LHCN-M2 (cell line): ENCODE measurements at regions not wholly inside any gene's neighbourhood (a gene's known extent, or its start where the extent isn't known, plus 50 kb on each side); places are given as distances from the start of the nearest gene placed in this dataset.

ENCODE experiments used
- DNase-seq: peaks from one replicate; pipeline ENCODE4 v3.0.0-alpha.2; 2012; ENCODE audit warnings: low read depth

DNA sequence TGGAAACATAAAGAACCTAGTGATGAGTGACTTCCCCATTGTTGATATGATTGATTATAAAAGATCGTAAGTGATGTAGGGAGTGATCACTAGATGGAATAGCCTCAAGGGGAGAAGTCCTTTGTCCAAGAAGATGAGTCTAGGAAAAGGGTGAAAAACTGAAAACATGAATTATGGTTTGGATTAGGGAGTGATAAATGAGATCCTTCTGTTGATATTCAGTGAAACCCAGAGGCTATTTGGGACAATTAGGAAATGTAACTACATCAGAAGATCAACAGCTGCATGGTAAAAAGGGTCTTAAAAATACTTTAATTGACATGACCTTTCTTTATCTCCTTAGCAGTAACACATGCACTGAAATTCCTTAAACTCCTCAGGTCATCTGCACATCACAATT, 124.0 kb upstream of the UNC5C start:
- no peak for DNase-seq

DNA sequence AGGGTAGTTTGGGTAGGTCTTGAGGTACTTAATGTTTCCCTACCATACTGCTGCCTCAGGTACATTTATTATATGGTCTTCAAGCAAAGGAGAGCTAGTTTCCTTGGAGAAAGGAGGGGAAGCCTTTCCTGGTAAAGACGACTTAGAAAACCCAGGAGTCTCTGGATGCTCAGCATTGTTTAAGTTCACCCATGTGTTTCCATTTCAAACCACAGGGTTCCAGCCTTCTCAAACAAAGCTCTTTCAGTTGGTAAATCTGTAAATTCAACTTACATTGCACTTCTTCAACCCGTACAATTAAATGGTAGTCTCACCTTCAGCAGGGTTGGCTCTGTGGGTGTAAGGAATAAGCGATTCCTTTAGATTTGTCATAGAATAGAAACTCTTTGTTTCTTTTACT, 111.9 kb upstream of the UNC5C start:
- DNase-seq: no peak

DNA sequence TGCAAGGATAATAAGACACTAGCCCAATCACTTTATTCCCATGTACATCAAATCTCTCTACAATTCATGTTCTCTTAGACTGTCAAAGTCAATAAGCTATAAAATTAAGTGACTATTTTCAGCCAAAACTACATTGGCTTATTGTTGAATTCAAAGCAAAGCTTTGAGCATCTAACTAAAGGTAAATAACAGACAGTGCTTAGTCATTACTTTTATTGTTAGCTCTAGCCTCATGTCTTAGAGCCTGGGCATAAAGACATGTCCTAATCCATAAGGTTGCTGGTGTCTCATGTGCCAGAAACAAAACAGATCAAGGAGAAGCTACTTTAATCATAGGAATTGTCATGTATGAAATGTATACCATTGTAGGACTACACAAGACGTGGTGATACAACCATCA, 103.1 kb upstream of the UNC5C start:
- DNase-seq: no peak

DNA sequence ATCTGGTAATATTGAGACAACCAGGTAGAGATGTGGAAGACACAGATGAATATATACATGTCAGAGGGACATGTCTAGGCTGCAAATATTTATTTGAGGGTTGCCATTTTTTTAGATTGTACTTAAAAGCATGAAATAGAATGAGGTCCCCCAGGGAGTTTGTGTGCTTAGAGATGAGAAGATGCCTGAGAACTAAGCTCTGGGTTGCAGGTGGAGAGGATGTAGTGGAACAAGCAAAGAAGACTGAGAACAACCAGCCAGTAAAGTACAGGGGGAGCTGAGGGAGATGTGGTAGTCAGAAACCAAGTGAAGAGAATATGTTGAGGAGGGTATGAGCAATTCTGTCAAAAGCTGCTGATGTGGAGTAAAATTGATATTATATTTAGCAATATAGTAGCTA, 95.6 kb upstream of the UNC5C start:
- no peak for DNase-seq

DNA sequence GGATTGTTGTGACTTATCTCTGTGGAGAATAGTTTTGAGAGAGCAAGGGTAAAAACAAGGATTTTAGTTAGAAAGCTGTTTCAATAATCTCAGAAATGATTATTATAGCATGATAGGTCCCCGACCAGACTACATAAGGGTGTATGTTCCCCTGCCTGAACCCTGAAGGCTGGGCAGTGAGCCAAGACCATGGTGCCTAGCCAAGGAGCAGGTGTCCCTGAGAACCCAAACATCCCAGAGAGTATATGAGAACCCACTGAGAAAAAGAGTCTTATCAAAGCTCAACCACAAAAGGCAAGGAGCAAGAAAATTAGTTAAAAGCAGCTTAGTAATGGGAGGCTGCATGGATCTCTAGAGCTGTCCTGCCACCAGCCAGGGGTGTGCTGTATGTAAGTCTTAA, 94.9 kb upstream of the UNC5C start:
- no peak for DNase-seq

DNA sequence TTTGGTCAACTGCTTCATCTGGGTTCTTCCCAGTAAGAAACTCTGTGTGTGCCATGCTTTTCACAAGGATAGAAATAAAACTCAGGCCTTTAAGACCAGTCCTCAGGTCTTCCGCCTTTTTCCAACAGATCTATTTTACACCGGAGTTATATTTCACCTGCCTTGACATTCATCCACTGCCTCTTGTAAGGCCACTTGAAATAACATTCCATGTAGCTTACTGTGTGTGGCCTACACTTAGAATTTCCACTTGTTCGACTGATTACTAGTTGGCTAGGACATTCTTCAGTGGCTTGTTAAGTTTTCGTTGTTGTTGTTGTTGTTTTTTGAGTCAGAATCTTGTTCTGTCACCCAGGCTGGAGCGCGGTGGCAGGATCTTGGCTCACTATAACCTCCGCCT, 92.8 kb upstream of the UNC5C start:
- no peak for DNase-seq

DNA sequence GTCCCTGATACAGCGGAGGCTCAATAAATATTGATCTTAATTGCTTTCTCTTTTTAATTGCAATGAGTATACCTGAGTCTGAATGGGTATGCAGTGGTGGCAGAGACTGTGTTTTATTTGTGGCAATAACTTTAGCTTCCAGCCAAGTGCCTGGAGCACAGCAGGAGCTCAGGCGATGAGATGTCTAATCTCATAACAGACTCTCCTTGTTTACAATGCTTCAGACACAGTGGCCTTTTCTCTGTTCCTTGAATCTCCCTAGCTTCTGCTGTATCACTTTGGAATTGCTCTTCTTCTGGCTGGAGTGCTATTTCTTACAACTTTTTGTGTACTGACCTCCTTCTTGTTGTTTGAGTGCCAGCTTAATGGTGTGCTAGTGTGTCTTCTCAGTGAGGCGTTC, 91.5 kb upstream of the UNC5C start:
- DNase-seq: no peak

DNA sequence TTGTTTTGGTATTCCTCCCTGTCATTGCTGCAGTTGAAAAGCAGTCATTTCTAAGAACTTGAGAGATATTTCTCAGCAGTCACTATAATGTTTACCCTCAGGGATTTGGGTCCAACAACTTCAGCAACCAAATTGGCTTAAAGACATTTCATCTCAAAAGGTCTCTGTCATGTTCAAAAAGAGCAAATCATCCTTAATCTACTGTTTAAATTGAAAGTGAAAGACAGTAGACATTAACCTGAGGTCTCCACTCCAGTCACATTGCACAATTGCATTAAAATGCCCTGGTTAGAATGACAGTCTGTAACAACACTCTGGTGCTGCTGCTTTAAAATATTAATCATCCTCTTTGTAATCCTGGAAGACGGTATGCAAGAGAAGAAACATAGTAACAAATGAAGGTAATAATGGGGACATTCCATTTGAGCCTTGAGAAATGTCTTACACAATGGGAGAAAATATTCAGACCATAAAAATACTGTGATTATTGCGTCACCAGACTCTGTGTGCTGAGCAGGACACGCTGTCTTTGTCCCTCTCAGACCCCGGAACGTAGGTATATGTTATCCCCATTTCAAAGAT, 90.2 kb upstream of the UNC5C start:
- peak; percentile 20 for DNase-seq

DNA sequence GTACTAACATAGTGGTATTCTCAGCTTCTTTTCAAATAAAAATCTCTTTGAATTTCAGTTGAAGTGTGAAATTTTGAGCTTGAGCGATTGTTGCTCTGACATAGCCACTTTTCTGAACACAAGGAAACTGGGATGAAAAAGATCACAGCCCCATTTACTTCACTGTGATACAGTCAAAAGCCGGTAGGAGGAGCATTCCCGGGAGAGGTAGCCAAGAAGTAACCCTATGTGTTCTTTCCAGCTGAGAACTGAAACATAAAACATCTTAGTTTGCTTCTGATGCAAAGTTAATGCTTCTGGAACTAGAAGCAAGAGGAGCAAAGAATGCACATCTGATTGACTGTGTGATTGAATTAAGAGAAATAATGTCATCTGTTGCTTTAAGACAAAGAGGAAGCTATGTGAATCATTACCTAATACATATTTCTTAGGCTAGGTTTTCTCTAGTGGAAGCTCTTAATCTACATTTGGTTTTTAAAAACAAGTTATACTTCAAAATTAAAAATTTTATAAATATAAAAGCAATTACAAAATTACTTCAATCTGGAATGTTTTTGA, 88.3 kb upstream of the UNC5C start:
- peak; percentile 44 for DNase-seq

DNA sequence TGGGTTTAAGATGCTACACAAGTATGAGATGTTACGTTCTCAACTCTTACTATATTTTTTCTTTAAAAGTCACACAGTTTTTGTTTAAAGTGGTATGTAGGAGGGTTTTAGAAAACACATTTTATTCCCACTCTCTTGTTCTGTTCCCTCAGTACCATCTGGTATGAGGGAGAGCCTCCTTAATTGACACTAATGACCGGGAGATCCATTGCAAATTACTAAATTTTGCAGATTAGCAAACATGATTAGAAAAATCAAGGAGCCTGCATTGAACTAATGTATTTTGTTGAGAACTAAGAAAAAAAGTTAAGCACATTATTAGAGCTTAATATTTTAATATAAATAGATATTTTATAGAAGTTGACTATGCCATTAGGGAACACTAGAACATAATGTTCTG, 87.3 kb upstream of the UNC5C start:
- no peak for DNase-seq

DNA sequence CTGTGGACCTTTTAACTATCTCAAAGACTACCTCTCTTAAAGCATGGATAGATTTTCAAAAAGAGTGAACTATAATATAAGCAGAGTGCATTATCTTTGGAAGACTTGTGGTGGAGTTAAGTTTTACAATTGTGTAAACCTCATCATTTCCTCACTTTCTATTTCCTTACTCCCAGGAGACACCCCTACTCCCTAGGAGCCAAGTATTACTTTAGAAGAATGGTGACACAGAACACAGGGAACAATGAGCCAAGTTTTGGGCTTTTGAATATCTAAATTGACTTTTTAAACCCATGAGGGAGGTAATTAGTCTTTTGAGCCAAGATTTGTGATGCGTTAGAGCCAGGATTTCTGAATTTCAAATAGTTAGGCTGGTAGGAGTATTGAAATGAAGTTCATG, 78.9 kb upstream of the UNC5C start:
- DNase-seq: peak; percentile 2

DNA sequence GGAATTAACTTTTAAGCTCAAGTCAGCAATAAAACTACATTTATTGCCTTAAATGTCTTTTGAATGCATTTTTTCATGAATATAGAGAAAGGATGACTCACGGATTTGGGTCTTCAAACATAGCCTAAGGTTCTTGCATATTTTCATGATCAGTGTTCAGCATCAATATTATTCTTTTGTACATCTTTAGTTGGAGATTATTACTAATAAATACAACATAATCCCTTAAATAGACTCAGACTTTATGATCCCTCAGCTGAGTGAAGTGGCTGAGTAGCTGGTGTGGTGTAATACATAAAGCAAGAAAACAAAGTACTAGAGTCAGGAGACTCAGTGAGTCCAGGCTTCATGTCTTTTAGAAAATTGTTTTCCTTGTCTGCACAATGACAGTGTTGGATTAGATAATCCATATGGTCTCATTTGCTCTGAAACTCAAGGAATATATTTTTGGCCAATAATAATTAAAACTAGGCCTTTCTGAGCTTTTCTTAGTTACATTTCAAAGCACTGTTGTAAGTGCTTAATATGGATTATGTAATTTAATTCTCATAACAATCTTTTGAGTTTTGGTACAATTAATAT, 78.3 kb upstream of the UNC5C start:
- DNase-seq: no peak

DNA sequence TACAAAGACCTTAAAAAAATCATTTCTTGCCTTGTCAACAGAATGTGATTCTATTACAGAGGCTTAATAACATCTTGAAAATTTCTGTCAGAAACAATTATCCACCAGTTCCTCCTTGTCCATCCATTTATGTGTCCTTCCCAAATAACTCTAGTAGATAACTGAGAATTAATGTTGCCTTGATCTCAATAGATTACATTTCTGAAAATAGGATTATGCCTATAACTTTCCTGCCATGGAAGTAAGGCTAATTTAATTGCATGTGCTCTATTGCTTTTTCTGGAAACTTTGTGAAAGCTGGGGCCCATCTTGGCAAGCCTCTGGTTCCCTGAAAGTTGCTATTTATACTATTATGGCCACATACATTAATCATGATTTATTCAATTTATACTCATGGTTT, 76.2 kb upstream of the UNC5C start:
- DNase-seq: no peak

DNA sequence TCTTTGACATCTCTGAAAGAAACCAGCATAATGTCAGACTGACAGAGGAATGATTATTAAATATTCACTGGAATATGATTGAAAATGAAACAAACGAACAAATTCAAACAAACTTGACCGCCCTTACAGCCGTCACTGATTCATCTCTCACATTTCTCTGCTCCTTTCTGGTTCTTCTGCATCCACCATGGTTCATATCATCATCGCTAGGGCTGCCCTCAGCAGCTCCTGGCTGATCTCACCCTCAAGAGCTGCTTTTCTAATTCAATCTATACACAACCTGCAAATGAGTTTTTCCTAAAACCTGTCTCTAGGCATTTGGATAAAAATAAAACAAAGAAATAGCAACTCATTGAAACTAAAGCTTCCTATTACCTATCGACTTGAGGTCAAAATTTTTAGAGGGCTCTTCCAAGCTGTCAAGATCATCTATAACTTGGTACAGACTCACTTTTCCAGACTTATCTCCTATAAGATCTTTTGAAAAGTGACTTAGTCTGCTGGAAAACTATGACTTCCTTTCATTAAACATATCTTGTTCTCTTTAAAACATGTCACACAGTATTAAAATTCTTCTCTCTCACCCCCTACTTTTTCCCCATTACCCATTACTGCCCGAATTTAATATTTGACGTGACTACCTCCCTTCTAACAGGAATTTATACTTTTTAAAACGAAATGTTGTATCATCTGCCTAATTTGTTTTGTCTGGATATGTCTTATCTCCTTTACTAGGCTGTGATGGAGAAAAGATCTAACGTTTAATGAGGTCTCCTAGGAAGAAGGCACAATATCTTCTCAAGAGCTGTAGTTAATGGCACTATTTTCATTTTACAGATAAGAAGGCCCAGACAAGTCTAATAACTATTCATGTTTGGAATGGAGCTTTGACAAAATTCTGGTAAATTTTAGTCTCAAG, 71.0 kb upstream of the UNC5C start:
- no peak for DNase-seq

DNA sequence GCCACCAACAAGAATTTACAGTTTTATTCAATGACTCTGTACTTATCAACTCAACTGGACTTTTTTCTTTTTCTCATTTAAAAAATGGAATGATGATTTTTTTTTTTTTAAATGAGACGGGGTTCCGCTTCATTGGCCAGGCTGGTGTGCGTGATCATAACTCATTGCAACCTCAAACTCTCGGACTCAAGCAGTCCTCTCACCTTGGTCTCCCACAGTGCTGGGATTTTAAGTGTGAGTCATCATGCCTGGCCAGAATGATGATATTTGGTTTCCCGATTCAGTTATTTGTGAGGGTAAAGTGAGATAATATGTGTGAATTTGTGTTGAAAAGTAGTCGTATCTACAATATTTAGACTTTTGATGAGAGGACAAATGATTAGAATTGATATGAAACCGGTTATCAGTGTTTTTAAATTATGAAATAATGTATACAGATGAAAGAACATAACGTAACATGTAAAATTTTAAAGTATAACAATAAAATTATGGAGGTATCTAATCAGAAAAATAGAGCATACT, 66.0 kb upstream of the UNC5C start:
- DNase-seq: no peak

DNA sequence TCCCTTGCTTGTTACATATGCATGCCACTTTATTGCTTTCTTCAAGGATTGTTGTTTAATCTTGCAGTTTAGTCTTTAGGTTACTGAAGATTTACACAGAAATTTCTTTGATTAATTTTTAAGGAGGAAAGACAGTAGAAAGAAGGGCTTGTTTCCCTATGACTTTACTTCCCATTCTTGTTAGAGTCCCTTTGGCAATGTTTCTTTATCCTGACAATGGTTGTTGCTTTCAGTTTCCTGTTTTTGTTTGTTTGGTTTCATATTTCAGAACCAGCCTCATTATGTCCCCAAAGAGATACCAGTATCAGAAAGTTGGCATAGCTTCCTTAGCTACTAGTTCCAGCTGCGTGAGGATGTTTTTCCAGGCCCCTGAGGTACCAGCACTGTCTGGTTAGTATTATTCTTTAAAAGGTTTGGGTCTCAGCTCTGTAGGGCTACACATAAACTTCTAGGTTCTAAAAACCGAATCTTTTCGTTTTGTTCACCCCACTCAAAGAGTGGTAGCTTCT, 61.3 kb upstream of the UNC5C start:
- no peak for DNase-seq

DNA sequence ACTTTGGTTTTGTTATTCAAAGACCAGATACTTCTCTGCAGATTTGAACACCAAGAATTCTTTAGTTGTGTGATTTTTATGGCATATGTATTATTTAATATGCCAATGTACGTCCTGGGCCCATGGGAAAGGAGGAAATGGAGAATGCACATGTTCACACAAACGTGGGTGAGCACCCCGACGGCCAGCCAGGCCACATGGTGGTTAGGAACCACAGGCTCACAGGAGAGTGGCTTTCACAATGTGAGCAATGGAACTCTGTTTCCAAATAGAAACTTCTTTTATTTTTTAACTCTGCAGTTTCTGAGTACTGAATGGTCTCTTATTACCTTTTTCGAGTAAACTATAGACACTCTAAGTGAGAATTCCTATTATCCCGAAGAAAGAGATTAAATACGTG, 58.0 kb upstream of the UNC5C start:
- no peak for DNase-seq

DNA sequence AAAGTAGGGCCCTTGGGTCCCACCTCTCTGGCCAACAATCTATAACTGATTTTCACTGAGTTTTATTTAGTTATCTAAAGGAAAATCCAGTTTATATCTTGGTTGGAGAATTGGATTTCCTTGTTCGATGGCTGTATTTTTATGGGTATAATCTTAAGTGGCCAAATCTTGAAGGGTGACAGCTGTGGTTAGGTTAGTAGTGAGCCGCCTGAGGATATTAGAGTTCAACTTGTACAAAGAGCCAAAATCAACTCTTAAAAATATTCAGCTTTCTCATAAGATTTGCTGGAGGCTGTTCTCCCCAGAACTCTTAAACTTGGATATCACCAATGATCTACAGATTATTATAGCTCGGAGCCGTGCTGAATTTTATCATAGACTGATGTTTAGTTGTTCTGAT, 54.6 kb upstream of the UNC5C start:
- DNase-seq: no peak

DNA sequence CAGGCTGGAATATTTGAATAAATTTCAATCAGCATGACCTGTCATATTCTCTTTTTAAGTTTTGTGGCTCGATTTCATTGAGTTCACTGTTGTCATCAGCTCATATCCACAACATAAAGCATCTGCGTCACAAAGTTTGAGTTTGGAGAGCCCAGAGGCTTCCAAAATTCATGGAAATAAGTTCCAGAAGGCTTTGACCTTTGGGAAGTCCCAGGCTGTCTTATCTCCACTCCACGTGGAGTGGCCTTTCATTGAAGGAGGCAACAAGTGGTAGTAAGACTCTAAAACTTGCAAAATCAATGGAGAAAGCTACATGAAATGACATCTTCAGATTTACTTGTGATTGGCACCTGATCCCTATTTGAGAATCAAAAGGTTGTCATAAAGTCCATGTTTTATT, 54.1 kb upstream of the UNC5C start:
- no peak for DNase-seq

DNA sequence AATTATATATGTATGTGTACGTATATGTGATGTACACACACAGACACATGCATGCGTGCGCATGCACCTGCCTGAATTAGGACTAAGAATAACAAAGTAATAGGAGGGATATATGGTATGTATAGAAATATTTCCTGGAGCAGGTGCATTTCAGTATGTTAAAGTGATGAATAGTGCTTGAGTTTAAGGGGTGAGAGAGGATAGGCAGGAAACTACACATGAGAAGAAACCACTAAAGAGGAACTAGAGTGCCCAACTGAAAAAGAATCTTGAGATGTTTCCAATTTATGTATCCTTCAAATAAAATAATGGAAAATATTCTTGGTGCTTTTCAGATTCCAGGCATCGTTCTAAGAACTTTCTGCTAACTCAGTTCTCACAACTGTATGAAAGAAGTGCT, 52.6 kb upstream of the UNC5C start:
- no peak for DNase-seq

DNA sequence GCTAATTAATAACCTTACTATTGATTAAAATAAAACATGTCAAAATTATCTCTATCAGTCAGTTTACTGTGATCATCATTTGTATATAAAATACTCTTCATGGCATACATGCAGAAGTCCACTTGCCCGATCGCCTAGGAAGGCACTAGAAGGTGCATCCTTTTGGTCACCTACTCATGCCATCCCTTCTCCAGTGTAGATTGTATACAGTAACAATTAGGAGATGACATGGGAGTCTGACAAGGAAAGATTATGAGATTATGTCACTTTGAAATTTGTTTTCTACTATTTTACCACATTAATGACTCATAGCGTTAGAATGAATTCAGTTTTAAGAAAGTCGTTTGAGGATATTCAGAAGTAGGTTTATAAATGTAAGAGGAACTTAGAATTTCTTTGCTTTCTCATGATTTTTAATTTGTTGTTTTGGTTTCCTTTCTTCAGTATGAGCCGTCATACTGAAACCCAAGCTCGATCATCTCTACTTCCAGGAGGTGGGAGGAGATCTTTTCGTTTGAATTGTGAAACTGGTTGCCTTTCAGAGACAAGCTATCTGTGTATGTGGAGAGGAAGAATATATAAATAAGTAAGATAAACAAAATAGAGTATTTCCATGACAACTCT, 51.1 kb upstream of the UNC5C start:
- DNase-seq: peak; percentile 1
